ENCODE measurements at regions not wholly inside any gene's neighbourhood (a gene's known extent, or its start where the extent isn't known, plus 50 kb on each side); places are given as distances from the start of the nearest gene placed in this dataset.
A peak's percentile ranks its signal among the peaks of the same experiment; 100 is the strongest.

DNA sequence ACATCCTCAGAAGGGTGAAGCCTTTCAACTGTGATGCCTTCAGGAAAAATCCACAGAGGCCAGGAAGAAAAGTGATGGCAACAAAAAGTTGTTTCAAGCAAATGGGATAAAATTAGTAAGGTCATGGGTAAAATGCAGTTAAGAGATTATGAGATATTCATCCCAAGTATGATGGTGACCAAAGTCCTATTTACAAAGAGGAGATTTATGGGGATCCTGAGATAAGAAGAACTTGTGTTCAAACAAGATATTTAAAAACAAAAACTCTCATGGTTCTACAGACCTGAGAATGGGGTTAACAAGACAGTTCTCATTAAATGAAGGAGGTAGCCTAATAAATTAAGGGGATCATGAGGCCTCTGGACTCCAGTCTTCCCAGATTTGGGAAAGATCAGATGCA is 184.4 kb downstream of the FCRL5 start:
- Histone ChIP-seq H3K9ac (no peak overlapping the region), H3K4me3 (ENCODE audit: low read depth, low read length) (no peak overlapping the region), H3K27ac (no peak overlapping the region), H3K4me1 (no peaks in the 10 kb centered on the region), H3K27me3 (ENCODE audit: control insufficient read depth, insufficient read depth, low read length) (no peaks in the 10 kb centered on the region), H3K4me2 (ENCODE audit: low read length) (no peak overlapping the region), H3K9me3 (ENCODE audit: control insufficient read depth, low read length) (no peaks in the 10 kb centered on the region), H3K36me3 (ENCODE audit: control insufficient read depth, insufficient read depth, low read length) (no peaks in the 10 kb centered on the region), H2AFZ (no peak overlapping the region), H3K79me2 (no peaks in the 10 kb centered on the region)
- TF ChIP-seq, protein P1, sequence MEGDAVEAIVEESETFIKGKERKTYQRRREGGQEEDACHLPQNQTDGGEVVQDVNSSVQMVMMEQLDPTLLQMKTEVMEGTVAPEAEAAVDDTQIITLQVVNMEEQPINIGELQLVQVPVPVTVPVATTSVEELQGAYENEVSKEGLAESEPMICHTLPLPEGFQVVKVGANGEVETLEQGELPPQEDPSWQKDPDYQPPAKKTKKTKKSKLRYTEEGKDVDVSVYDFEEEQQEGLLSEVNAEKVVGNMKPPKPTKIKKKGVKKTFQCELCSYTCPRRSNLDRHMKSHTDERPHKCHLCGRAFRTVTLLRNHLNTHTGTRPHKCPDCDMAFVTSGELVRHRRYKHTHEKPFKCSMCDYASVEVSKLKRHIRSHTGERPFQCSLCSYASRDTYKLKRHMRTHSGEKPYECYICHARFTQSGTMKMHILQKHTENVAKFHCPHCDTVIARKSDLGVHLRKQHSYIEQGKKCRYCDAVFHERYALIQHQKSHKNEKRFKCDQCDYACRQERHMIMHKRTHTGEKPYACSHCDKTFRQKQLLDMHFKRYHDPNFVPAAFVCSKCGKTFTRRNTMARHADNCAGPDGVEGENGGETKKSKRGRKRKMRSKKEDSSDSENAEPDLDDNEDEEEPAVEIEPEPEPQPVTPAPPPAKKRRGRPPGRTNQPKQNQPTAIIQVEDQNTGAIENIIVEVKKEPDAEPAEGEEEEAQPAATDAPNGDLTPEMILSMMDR (IDR thresholded peaks at IDR 0.05): no peak

DNA sequence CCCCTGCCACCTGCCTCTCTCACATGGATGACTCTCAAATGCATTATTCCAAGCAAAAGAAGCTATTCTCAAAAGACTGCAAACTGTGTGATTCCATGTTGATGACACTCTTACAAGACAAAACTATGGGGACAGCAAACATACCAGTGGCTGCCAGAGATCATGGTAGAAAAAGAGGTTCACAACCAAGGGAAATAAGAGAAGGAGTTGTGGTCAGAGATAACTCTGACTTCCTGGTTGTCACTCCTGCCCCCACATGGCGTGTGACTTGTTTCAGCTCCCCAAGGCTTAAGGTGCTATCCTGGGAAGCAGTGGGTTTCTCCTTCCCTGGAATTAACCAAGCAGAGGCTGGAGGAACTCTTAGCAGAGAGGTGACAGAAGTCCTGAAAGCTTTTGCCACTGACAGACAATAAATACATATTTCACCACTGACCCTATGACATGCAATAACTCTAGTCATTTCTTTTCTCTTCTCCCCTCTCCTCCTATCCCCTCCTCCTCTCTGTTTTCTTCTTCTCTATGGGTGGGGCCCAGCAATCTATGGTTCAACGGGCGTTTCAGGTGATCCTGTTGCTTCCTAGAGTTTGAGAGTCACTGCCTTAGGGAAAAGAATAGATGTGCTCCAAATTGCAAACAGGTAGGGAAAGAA is 185.1 kb downstream of the FCRL5 start:
- Histone ChIP-seq H3K4me3 (ENCODE audit: low read depth, low read length) (no peak overlapping the region), H3K4me1 (no peaks in the 10 kb centered on the region)
- TF ChIP-seq, protein P1 (IDR thresholded peaks at IDR 0.05): no peak

DNA sequence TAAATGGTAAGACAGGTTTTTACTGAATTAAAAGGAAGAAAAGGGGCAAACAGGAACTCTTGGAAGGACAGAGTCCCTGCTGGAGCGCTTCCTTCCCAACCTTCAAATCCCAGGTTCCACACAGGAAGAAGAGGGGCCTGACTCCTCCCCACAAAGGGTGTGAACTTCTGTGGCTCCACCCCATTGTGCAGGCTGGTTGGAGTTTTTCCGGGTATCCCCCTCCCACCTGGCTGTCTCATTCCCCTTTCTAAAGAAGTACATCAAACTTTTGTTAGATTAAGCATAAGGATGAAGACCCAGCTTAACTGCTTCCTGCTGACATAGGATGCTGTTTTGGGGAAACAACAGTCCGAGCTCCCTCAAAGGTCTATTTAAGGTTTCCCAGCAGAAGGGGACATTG is 187.7 kb downstream of the FCRL5 start:
- no peaks in the 10 kb centered on the region for H3K27me3 ChIP-seq (ENCODE audit: control insufficient read depth, insufficient read depth, low read length)
- no peak overlapping the region for H3K9ac ChIP-seq
- H3K9me3 ChIP-seq (ENCODE audit: control insufficient read depth, low read length): no peaks in the 10 kb centered on the region
- H2AFZ ChIP-seq: no peak overlapping the region
- no peak overlapping the region for H3K4me2 ChIP-seq (ENCODE audit: low read length)
- TF ChIP-seq, protein P1 (IDR thresholded peaks at IDR 0.05): no peak
- H3K36me3 ChIP-seq (ENCODE audit: control insufficient read depth, insufficient read depth, low read length): no peaks in the 10 kb centered on the region
- no peaks in the 10 kb centered on the region for H3K79me2 ChIP-seq
- H3K27ac ChIP-seq: no peak overlapping the region
- no peaks in the 10 kb centered on the region for H3K4me1 ChIP-seq
- no peak overlapping the region for H3K4me3 ChIP-seq (ENCODE audit: low read depth, low read length)

More for the DNA sequence above, 185.1 kb downstream of the FCRL5 start:
- Histone ChIP-seq H3K4me2 (ENCODE audit: low read length) (no peak overlapping the region), H3K79me2 (no peaks in the 10 kb centered on the region), H3K27me3 (ENCODE audit: control insufficient read depth, insufficient read depth, low read length) (no peaks in the 10 kb centered on the region), H3K27ac (no peak overlapping the region), H2AFZ (no peak overlapping the region), H3K36me3 (ENCODE audit: control insufficient read depth, insufficient read depth, low read length) (no peaks in the 10 kb centered on the region), H3K9me3 (ENCODE audit: control insufficient read depth, low read length) (no peaks in the 10 kb centered on the region), H3K9ac (no peak overlapping the region)

DNA sequence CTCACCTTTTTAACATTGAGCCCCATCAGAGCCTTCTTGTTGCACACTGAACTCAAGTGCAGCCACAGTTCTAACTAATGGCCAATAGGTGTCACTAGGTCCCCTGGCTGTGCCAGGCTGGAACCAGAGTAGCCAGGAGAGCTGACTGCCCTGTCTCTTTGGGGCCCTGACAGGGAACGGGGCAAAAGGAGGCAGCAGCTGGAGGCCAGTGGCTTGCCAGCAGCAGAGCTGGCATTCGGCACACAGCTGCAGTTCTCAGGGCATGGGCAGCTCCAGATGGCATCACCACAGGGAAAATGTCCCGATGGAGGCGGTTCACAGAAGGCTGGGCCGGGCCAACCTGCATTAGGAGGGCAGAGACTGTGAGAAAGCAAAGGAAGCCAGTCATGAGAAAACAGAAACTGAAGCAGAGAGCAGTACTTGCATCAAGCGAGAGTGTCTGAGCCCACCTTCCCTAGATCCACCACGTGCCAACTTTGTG is 188.6 kb downstream of the FCRL5 start:
- TF ChIP-seq, protein P1 (IDR thresholded peaks at IDR 0.05): peak; percentile 25

DNA sequence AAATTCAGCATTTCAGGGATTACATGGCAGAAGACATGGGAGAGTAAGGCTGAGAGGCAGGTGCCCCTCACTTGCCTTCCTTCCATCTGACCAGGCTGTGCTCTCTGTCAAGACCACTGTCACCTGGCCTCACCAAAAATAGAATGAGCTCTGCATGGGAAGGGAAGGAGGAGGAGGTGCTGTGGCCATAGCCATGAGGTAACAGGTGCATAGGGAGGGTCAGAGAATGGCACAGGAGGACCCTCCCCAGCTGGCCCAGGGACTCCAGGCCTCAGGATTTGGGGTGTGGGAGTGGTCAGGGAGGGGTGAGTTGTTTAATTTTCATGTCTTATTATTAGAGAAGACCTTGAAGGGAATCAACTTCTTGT is 192.3 kb downstream of the FCRL5 start:
- TF ChIP-seq, protein P1 (IDR thresholded peaks at IDR 0.05): no peak
- Histone ChIP-seq H3K9me3 (ENCODE audit: control insufficient read depth, low read length) (no peaks in the 10 kb centered on the region), H3K4me1 (no peaks in the 10 kb centered on the region), H3K9ac (no peak overlapping the region), H2AFZ (no peak overlapping the region), H3K27me3 (ENCODE audit: control insufficient read depth, insufficient read depth, low read length) (no peaks in the 10 kb centered on the region), H3K36me3 (ENCODE audit: control insufficient read depth, insufficient read depth, low read length) (no peaks in the 10 kb centered on the region), H3K4me3 (ENCODE audit: low read depth, low read length) (no peak overlapping the region), H3K4me2 (ENCODE audit: low read length) (no peak overlapping the region), H3K79me2 (no peaks in the 10 kb centered on the region), H3K27ac (no peak overlapping the region)

More for the DNA sequence above, 188.6 kb downstream of the FCRL5 start:
- Histone ChIP-seq H3K4me1 (no peaks in the 10 kb centered on the region), H3K4me2 (ENCODE audit: low read length) (no peak overlapping the region), H3K9ac (no peak overlapping the region), H3K79me2 (no peaks in the 10 kb centered on the region), H3K27ac (no peak overlapping the region), H3K9me3 (ENCODE audit: control insufficient read depth, low read length) (no peaks in the 10 kb centered on the region), H3K4me3 (ENCODE audit: low read depth, low read length) (no peak overlapping the region), H2AFZ (no peak overlapping the region), H3K36me3 (ENCODE audit: control insufficient read depth, insufficient read depth, low read length) (no peaks in the 10 kb centered on the region), H3K27me3 (ENCODE audit: control insufficient read depth, insufficient read depth, low read length) (no peaks in the 10 kb centered on the region)

Data from parathyroid adenoma (tissue), 2 donors.